H9 (cell line): ENCODE measurements at regions not wholly inside any gene's neighbourhood (a gene's known extent, or its start where the extent isn't known, plus 50 kb on each side); places are given as distances from the start of the nearest gene placed in this dataset.

Source experiments
- DNase-seq: peaks from one replicate; pipeline ENCODE4 v3.0.0-alpha.2; 2017
- H2AFZ ChIP-seq: one replicate; pipeline ENCODE4 v1.6.1; 2013; ENCODE audit warnings: mild to moderate bottlenecking, low read length, control low read depth, moderate library complexity
- H2AK5ac ChIP-seq: 2 replicates; pipeline ENCODE4 v1.6.1; 2013; ENCODE audit warnings: low read length, control low read depth, mixed read lengths; ENCODE audit not compliant: insufficient read length
- H2BK120ac ChIP-seq: one replicate; pipeline ENCODE4 v1.6.1; 2013; ENCODE audit warnings: low read depth, mild to moderate bottlenecking, low read length, control low read depth, inconsistent platforms; ENCODE audit not compliant: poor library complexity, severe bottlenecking
- H2BK12ac ChIP-seq: 2 replicates; pipeline ENCODE4 v1.6.1; 2013; ENCODE audit warnings: low read length, control low read depth, mixed read lengths, low read depth; ENCODE audit not compliant: insufficient read length
- H2BK15ac ChIP-seq: 2 replicates; pipeline ENCODE4 v1.6.1; 2013; ENCODE audit warnings: low read depth, low read length, control low read depth
- H2BK20ac ChIP-seq: one replicate; pipeline ENCODE4 v1.6.1; 2013; ENCODE audit warnings: low read depth, mild to moderate bottlenecking, low read length, control low read depth, inconsistent platforms; ENCODE audit not compliant: poor library complexity, severe bottlenecking
- H2BK5ac ChIP-seq: 2 replicates; pipeline ENCODE4 v1.6.1; 2013; ENCODE audit warnings: low read length, control low read depth, mixed read lengths; ENCODE audit not compliant: insufficient read length
- H3K14ac ChIP-seq: 2 replicates; pipeline ENCODE4 v1.6.1; 2013; ENCODE audit warnings: low read length, control low read depth; ENCODE audit not compliant: insufficient read depth
- H3K18ac ChIP-seq: 2 replicates; pipeline ENCODE4 v1.6.1; 2013; ENCODE audit warnings: low read depth, mild to moderate bottlenecking, mixed read lengths, low read length, control low read depth; ENCODE audit not compliant: insufficient read length
- H3K23ac ChIP-seq: 2 replicates; pipeline ENCODE4 v1.6.1; 2013; ENCODE audit warnings: low read length, control low read depth, mixed read lengths, low read depth; ENCODE audit not compliant: insufficient read length
- H3K23me2 ChIP-seq: 2 replicates; pipeline ENCODE4 v1.6.1; 2013; ENCODE audit warnings: low read depth, mild to moderate bottlenecking, mixed read lengths, low read length, control low read depth; ENCODE audit not compliant: insufficient read length, poor library complexity, severe bottlenecking
- H3K27ac ChIP-seq: 2 replicates; pipeline ENCODE4 v1.5.1; 2013; ENCODE audit warnings: low read length, control low read depth, mixed read lengths, low read depth; ENCODE audit not compliant: insufficient read length
- H3K27me3 ChIP-seq: 2 replicates; pipeline ENCODE4 v1.6.1; 2013; ENCODE audit warnings: low read length, control low read depth, inconsistent platforms; ENCODE audit not compliant: insufficient read depth
- H3K4ac ChIP-seq: 2 replicates; pipeline ENCODE4 v1.6.1; 2013; ENCODE audit warnings: low read depth, mild to moderate bottlenecking, control low read depth, inconsistent platforms, low read length, moderate library complexity
- H3K4me1 ChIP-seq: 2 replicates; pipeline ENCODE4 v1.6.1; 2013; ENCODE audit warnings: low read length, control low read depth, inconsistent platforms; ENCODE audit not compliant: insufficient read depth
- H3K4me2 ChIP-seq: 2 replicates; pipeline ENCODE4 v1.6.1; 2013; ENCODE audit warnings: low read length, control low read depth, mixed read lengths; ENCODE audit not compliant: insufficient read length, insufficient read depth
- H3K56ac ChIP-seq: 2 replicates; pipeline ENCODE4 v1.6.1; 2013; ENCODE audit warnings: low read depth, mild to moderate bottlenecking, mixed read lengths, low read length, control low read depth; ENCODE audit not compliant: insufficient read length
- H3K79me1 ChIP-seq: 2 replicates; pipeline ENCODE4 v1.6.1; 2013; ENCODE audit warnings: low read depth, mild to moderate bottlenecking, moderate library complexity, low read length, control low read depth, inconsistent platforms; ENCODE audit not compliant: insufficient read depth, poor library complexity, severe bottlenecking
- H3K79me2 ChIP-seq: 2 replicates; pipeline ENCODE4 v1.6.1; 2013; ENCODE audit warnings: low read length, control low read depth, inconsistent platforms; ENCODE audit not compliant: insufficient read depth
- H3K9ac ChIP-seq: 2 replicates; pipeline ENCODE4 v1.6.1; 2013; ENCODE audit warnings: low read length, control low read depth, mixed read lengths; ENCODE audit not compliant: insufficient read length; ENCODE audit errors: extremely low read depth
- H3K9me3 ChIP-seq: one replicate; pipeline ENCODE4 v1.6.1; 2013; ENCODE audit warnings: low read depth, low read length, inconsistent platforms; ENCODE audit not compliant: control insufficient read depth
- H3T11ph ChIP-seq: one replicate; pipeline ENCODE4 v1.6.1; 2013; ENCODE audit warnings: mild to moderate bottlenecking, low read length, control low read depth, inconsistent platforms
- H4K20me1 ChIP-seq: one replicate; pipeline ENCODE4 v1.6.1; 2013; ENCODE audit not compliant: control insufficient read depth, insufficient read length, insufficient read depth
- H4K5ac ChIP-seq: 2 replicates; pipeline ENCODE4 v1.6.1; 2013; ENCODE audit warnings: low read depth, mild to moderate bottlenecking, mixed read lengths, low read length, control low read depth; ENCODE audit not compliant: insufficient read length
- H4K8ac ChIP-seq: replicated peaks from 2 replicates; pipeline ENCODE4 v1.6.1; 2013; ENCODE audit warnings: low read length, control low read depth, mixed read lengths, low read depth; ENCODE audit not compliant: insufficient read length
- H4K91ac ChIP-seq: 2 replicates; pipeline ENCODE4 v1.6.1; 2013; ENCODE audit warnings: low read depth, mild to moderate bottlenecking, moderate library complexity, mixed read lengths, low read length, control low read depth; ENCODE audit not compliant: insufficient read length
- H3K27ac Mint-ChIP-seq, 3 experiments: 2 replicates in 2 of 3; 3 replicates in 1 of 3; pipeline ENCODE4 v1.8.0; 2020 to 2021; ENCODE audit warnings: mixed read lengths in 3 of 3, mild to moderate bottlenecking in 1 of 3, moderate library complexity in 1 of 3
- H3K27me3 Mint-ChIP-seq: 2 replicates; pipeline ENCODE4 v1.8.0; 2021; ENCODE audit warnings: low read depth, mild to moderate bottlenecking, moderate library complexity, mixed read lengths
- H3K36me3 Mint-ChIP-seq, 3 experiments: 2 replicates in 2 of 3; 3 replicates in 1 of 3; pipeline ENCODE4 v1.8.0; 2020 to 2021; ENCODE audit warnings: low read depth in 3 of 3, mixed read lengths in 3 of 3; ENCODE audit not compliant: insufficient read depth in 1 of 3
- H3K4me1 Mint-ChIP-seq, 2 experiments: 2 replicates each; pipeline ENCODE4 v1.8.0; 2020; ENCODE audit warnings: mixed read lengths in 2 of 2
- H3K4me3 Mint-ChIP-seq, 2 experiments: 2 replicates in 1 of 2; 3 replicates in 1 of 2; pipeline ENCODE4 v1.8.0; 2020 to 2021; ENCODE audit warnings: mild to moderate bottlenecking in 2 of 2, mixed read lengths in 2 of 2, moderate library complexity in 1 of 2
- H3K9me3 Mint-ChIP-seq, 2 experiments: 2 replicates in 1 of 2; 3 replicates in 1 of 2; pipeline ENCODE4 v1.8.0; 2020; ENCODE audit warnings: mild to moderate bottlenecking in 2 of 2, mixed read lengths in 2 of 2, moderate library complexity in 1 of 2
- WGBS: extraction: QIAGEN DNeasy Blood & Tissue Kit; methylation state at CpG from one replicate; pipeline ENCODE4 v1.1.7; 2013; ENCODE audit warnings: missing lambda C conversion rate, low lambda C conversion rate, mixed read lengths; ENCODE audit not compliant: insufficient read length; ENCODE audit errors: extremely low coverage; 5-methylcytosine and 5-hydroxymethylcytosine counted together
- TF ChIP-seq, protein P1 (sequence below): fragments of 200-600 bp; sonication (generic); conservative IDR thresholded peaks from 3 replicates; pipeline ENCODE4 v1.8.0; 2021; ENCODE audit warnings: antibody characterized with exemption, mild to moderate bottlenecking

DNA sequence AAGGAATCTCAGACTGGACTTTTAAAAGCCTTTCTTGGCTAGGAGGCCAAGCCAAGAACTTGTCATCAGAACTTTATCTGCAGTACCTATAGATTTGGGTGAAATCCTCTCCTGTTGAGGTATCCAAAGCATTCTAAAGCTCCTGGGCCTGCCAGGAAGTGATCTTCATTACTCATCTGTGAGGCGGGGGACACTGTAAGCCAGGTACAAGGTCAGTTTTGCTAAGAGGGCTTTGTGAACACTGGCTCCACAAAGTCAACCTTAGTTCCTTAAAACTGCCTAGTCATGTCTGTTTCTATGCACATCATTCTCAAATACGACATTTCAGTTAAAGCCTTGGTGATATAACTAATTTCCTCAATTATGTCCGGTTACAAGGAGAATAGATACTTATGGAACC lies 236.7 kb downstream of the PIK3R1 start:
- H3K4me1 ChIP-seq, result no peaks in the 10 kb centered on the region
- no peak overlapping the region for H3T11ph ChIP-seq
- no peak overlapping the region for H3K56ac ChIP-seq
- no peak overlapping the region for H3K27ac ChIP-seq
- H2BK120ac ChIP-seq, result no peak overlapping the region
- H4K91ac ChIP-seq, result no peak overlapping the region
- no peak overlapping the region for H3K9ac ChIP-seq
- H2BK12ac ChIP-seq, result no peak overlapping the region
- H3K79me1 ChIP-seq, result no peaks in the 10 kb centered on the region
- no peak overlapping the region for H4K8ac ChIP-seq
- no peak overlapping the region for H3K27ac Mint-ChIP-seq
- no peak overlapping the region for H3K23ac ChIP-seq
- H3K4me1 Mint-ChIP-seq, result peaks cover 16% of the 10 kb centered on the region in 2 experiments
- no peak overlapping the region for H3K14ac ChIP-seq
- H2BK15ac ChIP-seq, result no peak overlapping the region
- H3K4me3 Mint-ChIP-seq, result no peak overlapping the region
- no peak overlapping the region for H3K18ac ChIP-seq
- no peaks in the 10 kb centered on the region for H3K79me2 ChIP-seq
- H3K4ac ChIP-seq, result no peak overlapping the region
- peaks cover 10 to 15% of the 10 kb centered on the region in 2 experiments for H3K9me3 Mint-ChIP-seq
- no peaks in the 10 kb centered on the region for H3K27me3 ChIP-seq
- no CpG with 5 or more reads among the region's 3 CpGs for WGBS
- H2BK5ac ChIP-seq, result no peak overlapping the region
- no peaks in the 10 kb centered on the region for H3K23me2 ChIP-seq
- no peak overlapping the region for H3K4me2 ChIP-seq
- TF ChIP-seq, protein P1, sequence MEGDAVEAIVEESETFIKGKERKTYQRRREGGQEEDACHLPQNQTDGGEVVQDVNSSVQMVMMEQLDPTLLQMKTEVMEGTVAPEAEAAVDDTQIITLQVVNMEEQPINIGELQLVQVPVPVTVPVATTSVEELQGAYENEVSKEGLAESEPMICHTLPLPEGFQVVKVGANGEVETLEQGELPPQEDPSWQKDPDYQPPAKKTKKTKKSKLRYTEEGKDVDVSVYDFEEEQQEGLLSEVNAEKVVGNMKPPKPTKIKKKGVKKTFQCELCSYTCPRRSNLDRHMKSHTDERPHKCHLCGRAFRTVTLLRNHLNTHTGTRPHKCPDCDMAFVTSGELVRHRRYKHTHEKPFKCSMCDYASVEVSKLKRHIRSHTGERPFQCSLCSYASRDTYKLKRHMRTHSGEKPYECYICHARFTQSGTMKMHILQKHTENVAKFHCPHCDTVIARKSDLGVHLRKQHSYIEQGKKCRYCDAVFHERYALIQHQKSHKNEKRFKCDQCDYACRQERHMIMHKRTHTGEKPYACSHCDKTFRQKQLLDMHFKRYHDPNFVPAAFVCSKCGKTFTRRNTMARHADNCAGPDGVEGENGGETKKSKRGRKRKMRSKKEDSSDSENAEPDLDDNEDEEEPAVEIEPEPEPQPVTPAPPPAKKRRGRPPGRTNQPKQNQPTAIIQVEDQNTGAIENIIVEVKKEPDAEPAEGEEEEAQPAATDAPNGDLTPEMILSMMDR, result no peak
- H3K27me3 Mint-ChIP-seq, result no peaks in the 10 kb centered on the region
- H2AK5ac ChIP-seq, result no peak overlapping the region
- no peak overlapping the region for H4K5ac ChIP-seq
- DNase-seq, result no peak
- no peak overlapping the region for H2BK20ac ChIP-seq
- H2AFZ ChIP-seq, result no peak overlapping the region
- peaks cover 0 to 15% (median 8%) of the 10 kb centered on the region in 3 experiments; a peak in 5 of 7 replicates for H3K36me3 Mint-ChIP-seq
- H3K9me3 ChIP-seq, result no peaks in the 10 kb centered on the region
- no peaks in the 10 kb centered on the region for H4K20me1 ChIP-seq
